ENCODE measurements at regions not wholly inside any gene's neighbourhood (a gene's known extent, or its start where the extent isn't known, plus 50 kb on each side); places are given as distances from the start of the nearest gene placed in this dataset.

GRCh38 chrX:101999644-102000539, 68.1 kb upstream of the ZMAT1 start:
- H3K4me3 Mint-ChIP-seq (ENCODE audit: unreplicated experiment) = no peak overlapping the region
- H3K4me1 Mint-ChIP-seq (ENCODE audit: low read depth, unreplicated experiment) = no peaks in the 10 kb centered on the region
- TF ChIP-seq, protein P1, sequence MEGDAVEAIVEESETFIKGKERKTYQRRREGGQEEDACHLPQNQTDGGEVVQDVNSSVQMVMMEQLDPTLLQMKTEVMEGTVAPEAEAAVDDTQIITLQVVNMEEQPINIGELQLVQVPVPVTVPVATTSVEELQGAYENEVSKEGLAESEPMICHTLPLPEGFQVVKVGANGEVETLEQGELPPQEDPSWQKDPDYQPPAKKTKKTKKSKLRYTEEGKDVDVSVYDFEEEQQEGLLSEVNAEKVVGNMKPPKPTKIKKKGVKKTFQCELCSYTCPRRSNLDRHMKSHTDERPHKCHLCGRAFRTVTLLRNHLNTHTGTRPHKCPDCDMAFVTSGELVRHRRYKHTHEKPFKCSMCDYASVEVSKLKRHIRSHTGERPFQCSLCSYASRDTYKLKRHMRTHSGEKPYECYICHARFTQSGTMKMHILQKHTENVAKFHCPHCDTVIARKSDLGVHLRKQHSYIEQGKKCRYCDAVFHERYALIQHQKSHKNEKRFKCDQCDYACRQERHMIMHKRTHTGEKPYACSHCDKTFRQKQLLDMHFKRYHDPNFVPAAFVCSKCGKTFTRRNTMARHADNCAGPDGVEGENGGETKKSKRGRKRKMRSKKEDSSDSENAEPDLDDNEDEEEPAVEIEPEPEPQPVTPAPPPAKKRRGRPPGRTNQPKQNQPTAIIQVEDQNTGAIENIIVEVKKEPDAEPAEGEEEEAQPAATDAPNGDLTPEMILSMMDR (IDR thresholded peaks at IDR 0.05; ENCODE audit: partially characterized antibody, unreplicated experiment) = no peak
- H3K27ac Mint-ChIP-seq (ENCODE audit: unreplicated experiment) = no peak overlapping the region
- no peaks in the 10 kb centered on the region for H3K9me3 Mint-ChIP-seq (ENCODE audit: unreplicated experiment)
- H3K27me3 Mint-ChIP-seq (ENCODE audit: unreplicated experiment) = no peaks in the 10 kb centered on the region
- no peak for DNase-seq
- H3K36me3 Mint-ChIP-seq (ENCODE audit: unreplicated experiment) = no peaks in the 10 kb centered on the region

DNA sequence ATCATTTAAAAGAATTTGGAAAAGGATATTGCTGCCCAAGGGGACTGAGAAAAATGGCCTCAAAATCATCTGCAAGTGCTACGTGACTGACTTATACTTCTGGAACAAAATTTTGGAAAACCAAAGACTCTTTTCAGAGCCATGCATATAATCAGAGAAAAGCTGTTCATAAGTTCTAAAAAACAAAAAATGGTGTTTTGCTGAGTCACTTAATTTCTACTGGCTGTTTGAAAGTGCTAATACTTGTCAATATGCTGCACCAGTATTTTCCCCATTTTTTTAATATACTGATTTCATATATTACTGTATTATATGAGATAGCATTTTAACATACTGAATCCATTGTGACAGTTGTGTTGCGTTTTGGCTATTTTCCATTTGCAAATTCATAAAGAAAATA, 61.5 kb upstream of the ZMAT1 start:
- DNase-seq = no peak
- H3K9me3 Mint-ChIP-seq (ENCODE audit: unreplicated experiment) = no peaks in the 10 kb centered on the region
- H3K27me3 Mint-ChIP-seq (ENCODE audit: unreplicated experiment) = no peaks in the 10 kb centered on the region
- no peaks in the 10 kb centered on the region for H3K36me3 Mint-ChIP-seq (ENCODE audit: unreplicated experiment)
- H3K27ac Mint-ChIP-seq (ENCODE audit: unreplicated experiment) = no peak overlapping the region
- TF ChIP-seq, protein P1 (IDR thresholded peaks at IDR 0.05; ENCODE audit: partially characterized antibody, unreplicated experiment) = no peak
- no peaks in the 10 kb centered on the region for H3K4me1 Mint-ChIP-seq (ENCODE audit: low read depth, unreplicated experiment)
- no peak overlapping the region for H3K4me3 Mint-ChIP-seq (ENCODE audit: unreplicated experiment)

GRCh38 chrX:101986586-101986985, 54.8 kb upstream of the ZMAT1 start:
- Mint-ChIP-seq H3K36me3 (ENCODE audit: unreplicated experiment) (no peaks in the 10 kb centered on the region), H3K27me3 (ENCODE audit: unreplicated experiment) (no peaks in the 10 kb centered on the region), H3K4me1 (ENCODE audit: low read depth, unreplicated experiment) (no peaks in the 10 kb centered on the region), H3K27ac (ENCODE audit: unreplicated experiment) (no peak overlapping the region), H3K9me3 (ENCODE audit: unreplicated experiment) (no peaks in the 10 kb centered on the region), H3K4me3 (ENCODE audit: unreplicated experiment) (no peak overlapping the region)
- no peak for DNase-seq
- TF ChIP-seq, protein P1 (IDR thresholded peaks at IDR 0.05; ENCODE audit: partially characterized antibody, unreplicated experiment) = no peak
